Esophagus squamous epithelium (tissue), 4 donors: ENCODE measurements at regions not wholly inside any gene's neighbourhood (a gene's known extent, or its start where the extent isn't known, plus 50 kb on each side); places are given as distances from the start of the nearest gene placed in this dataset.

ENCODE experiments used
- POLR2A ChIP-seq, 4 donors: fragments of 450-650 bp; IDR thresholded peaks; one replicate each; pipeline ENCODE4 v1.6.1; 2017; ENCODE audit warnings: antibody characterized with exemption in 4 of 4, mild to moderate bottlenecking in 4 of 4, moderate library complexity in 3 of 4
- TF ChIP-seq, protein P1 (sequence below), 6 experiments: fragments of 450-650 bp in 4 of 6; fragments of 200-600 bp in 2 of 6; sonication (generic) in 2 of 6; IDR thresholded peaks; one replicate each; pipeline ENCODE4 v1.5.1; 2016 to 2019; ENCODE audit warnings: antibody characterized with exemption in 6 of 6, mild to moderate bottlenecking in 4 of 6, moderate library complexity in 4 of 6

GRCh38 chr6:56736804-56737203 is 94.1 kb upstream of the DST start:
- TF ChIP-seq POLR2A (IDR thresholded peaks at IDR 0.05), result no peak
- TF ChIP-seq, protein P1, sequence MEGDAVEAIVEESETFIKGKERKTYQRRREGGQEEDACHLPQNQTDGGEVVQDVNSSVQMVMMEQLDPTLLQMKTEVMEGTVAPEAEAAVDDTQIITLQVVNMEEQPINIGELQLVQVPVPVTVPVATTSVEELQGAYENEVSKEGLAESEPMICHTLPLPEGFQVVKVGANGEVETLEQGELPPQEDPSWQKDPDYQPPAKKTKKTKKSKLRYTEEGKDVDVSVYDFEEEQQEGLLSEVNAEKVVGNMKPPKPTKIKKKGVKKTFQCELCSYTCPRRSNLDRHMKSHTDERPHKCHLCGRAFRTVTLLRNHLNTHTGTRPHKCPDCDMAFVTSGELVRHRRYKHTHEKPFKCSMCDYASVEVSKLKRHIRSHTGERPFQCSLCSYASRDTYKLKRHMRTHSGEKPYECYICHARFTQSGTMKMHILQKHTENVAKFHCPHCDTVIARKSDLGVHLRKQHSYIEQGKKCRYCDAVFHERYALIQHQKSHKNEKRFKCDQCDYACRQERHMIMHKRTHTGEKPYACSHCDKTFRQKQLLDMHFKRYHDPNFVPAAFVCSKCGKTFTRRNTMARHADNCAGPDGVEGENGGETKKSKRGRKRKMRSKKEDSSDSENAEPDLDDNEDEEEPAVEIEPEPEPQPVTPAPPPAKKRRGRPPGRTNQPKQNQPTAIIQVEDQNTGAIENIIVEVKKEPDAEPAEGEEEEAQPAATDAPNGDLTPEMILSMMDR (IDR thresholded peaks at IDR 0.05), result no peak
